ENCODE measurements at regions not wholly inside any gene's neighbourhood (a gene's known extent, or its start where the extent isn't known, plus 50 kb on each side); places are given as distances from the start of the nearest gene placed in this dataset.

DNA sequence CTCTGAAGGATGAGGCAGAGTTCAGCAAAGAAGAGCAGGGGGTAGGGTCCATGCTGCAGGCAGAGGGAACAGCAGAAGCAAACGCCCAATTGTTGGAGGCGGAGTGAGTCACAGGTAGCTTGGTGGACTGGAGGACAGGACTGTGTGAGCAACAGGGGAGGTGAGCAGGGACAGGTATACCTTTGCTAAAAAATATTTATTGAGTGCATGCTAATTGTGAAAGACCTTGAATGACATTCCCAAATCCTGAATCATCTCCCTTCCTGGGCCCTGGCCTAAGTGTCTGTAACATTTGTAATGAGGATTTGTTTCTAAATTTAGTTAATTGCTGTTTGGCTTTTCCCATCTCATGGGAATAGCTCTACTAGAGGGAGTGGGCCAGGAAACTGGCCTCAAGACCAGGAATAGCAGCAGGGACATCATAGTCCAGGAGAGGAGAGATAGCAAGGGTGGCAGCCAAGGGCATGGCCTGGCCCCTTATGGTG lies 123.7 kb downstream of the FOXD2 start:
- TF ChIP-seq POLR2AphosphoS5 (IDR thresholded peaks at IDR 0.05), result no peak
- TF ChIP-seq, protein P1, sequence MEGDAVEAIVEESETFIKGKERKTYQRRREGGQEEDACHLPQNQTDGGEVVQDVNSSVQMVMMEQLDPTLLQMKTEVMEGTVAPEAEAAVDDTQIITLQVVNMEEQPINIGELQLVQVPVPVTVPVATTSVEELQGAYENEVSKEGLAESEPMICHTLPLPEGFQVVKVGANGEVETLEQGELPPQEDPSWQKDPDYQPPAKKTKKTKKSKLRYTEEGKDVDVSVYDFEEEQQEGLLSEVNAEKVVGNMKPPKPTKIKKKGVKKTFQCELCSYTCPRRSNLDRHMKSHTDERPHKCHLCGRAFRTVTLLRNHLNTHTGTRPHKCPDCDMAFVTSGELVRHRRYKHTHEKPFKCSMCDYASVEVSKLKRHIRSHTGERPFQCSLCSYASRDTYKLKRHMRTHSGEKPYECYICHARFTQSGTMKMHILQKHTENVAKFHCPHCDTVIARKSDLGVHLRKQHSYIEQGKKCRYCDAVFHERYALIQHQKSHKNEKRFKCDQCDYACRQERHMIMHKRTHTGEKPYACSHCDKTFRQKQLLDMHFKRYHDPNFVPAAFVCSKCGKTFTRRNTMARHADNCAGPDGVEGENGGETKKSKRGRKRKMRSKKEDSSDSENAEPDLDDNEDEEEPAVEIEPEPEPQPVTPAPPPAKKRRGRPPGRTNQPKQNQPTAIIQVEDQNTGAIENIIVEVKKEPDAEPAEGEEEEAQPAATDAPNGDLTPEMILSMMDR (IDR thresholded peaks at IDR 0.05), result no peak
- TF ChIP-seq EP300 (IDR thresholded peaks at IDR 0.05), result no peak
- no peak for TF ChIP-seq POLR2A (IDR thresholded peaks at IDR 0.05)
- H3K27ac ChIP-seq, result no peak overlapping the region
- H3K4me3 ChIP-seq, result no peak overlapping the region
- no peak for DNase-seq (ENCODE audit: low spot score in 2 of 2)
- H3K36me3 ChIP-seq, result no peaks in the 10 kb centered on the region
- peaks cover 25% of the 10 kb centered on the region for H3K27me3 ChIP-seq
- WGBS, result 76% methylated on average over 2 of the region's 2 CpGs
- H3K9me3 ChIP-seq, result no peaks in the 10 kb centered on the region
- no peaks in the 10 kb centered on the region for H3K4me1 ChIP-seq

DNA sequence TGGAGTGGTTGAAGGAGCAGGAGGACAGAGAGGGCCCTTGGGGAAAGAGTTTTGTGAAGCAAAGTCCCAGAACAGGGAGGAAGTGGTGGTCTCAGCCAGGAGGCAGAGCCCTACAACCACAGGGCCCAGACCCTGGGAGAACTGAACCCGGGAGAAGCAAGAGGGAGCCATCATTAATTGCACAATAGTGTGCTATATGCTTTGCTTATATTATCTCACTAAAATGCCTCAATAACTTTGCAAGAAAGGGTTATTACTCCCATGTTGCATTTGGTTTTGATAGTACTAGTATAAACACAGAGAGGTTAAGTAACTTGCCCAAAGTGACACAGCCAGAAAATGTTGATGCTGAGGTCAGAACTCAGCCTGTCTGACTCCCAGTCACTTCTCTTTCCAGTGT lies 124.3 kb downstream of the FOXD2 start:
- no peak for DNase-seq (ENCODE audit: low spot score in 2 of 2)
- Histone ChIP-seq H3K27me3 (peaks cover 23% of the 10 kb centered on the region), H3K4me1 (no peaks in the 10 kb centered on the region), H3K36me3 (no peaks in the 10 kb centered on the region), H3K27ac (no peak overlapping the region), H3K4me3 (no peak overlapping the region), H3K9me3 (no peaks in the 10 kb centered on the region)
- TF ChIP-seq EP300 (IDR thresholded peaks at IDR 0.05), result no peak
- TF ChIP-seq POLR2AphosphoS5 (IDR thresholded peaks at IDR 0.05), result no peak
- TF ChIP-seq POLR2A (IDR thresholded peaks at IDR 0.05), result no peak
- WGBS, result 84% methylated on average over 1 of the region's 1 CpG

DNA sequence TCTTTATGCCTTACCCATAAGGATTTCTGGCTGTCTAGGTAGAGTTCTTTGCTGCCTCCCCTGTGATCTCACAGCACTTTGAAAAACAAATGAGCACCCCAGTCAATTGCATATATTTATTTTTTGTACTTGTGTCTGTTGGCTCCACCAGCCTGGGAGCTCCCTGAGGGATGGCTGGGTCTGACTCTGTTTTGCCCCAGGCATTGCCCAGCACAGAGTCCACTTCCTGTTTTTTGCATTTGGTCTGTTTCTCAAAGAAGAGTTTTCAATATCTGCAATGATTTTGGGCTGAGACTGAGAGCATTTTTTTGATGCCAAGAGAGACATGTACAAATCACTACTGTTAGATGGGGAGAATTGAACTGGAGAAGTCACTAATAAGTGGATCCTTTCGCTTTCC lies 125.0 kb downstream of the FOXD2 start:
- no peak for DNase-seq (ENCODE audit: low spot score in 2 of 2)
- no peak overlapping the region for H3K4me3 ChIP-seq
- no peak overlapping the region for H3K27ac ChIP-seq
- 100% methylated on average over 1 of the region's 1 CpG for WGBS
- H3K9me3 ChIP-seq, result no peaks in the 10 kb centered on the region
- TF ChIP-seq EP300 (IDR thresholded peaks at IDR 0.05) (no peak), POLR2AphosphoS5 (IDR thresholded peaks at IDR 0.05) (no peak), POLR2A (IDR thresholded peaks at IDR 0.05) (no peak)
- TF ChIP-seq, protein P1 (IDR thresholded peaks at IDR 0.05), result no peak
- H3K4me1 ChIP-seq, result no peaks in the 10 kb centered on the region
- peaks cover 23% of the 10 kb centered on the region for H3K27me3 ChIP-seq
- H3K36me3 ChIP-seq, result no peaks in the 10 kb centered on the region

DNA sequence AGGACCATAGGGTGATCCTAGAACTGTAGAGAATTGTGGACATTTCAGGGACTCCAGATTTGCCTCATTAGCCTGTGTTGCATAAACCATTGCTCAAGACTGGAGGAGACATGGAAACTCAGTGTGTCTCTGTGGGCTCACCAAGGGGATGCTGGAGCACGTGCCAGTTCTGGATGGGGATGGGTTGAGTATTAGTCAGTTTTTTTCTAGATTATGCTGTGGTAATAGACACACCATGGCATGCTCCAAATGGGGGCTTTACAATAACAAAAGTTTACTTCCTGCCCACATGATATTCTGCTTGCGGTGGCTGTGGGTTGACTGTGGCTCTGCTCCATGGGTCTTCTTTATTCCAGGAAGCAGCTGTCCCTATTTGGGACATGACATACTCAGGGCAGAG lies 125.4 kb downstream of the FOXD2 start:
- Histone ChIP-seq H3K4me3 (no peak overlapping the region), H3K4me1 (no peaks in the 10 kb centered on the region), H3K9me3 (no peaks in the 10 kb centered on the region), H3K27me3 (peaks cover 23% of the 10 kb centered on the region), H3K27ac (no peak overlapping the region), H3K36me3 (no peaks in the 10 kb centered on the region)
- no peak for DNase-seq (ENCODE audit: low spot score in 2 of 2)
- 52% methylated on average over 2 of the region's 2 CpGs for WGBS
- TF ChIP-seq POLR2A (IDR thresholded peaks at IDR 0.05) (no peak), EP300 (IDR thresholded peaks at IDR 0.05) (no peak), POLR2AphosphoS5 (IDR thresholded peaks at IDR 0.05) (no peak)
- TF ChIP-seq, protein P1 (IDR thresholded peaks at IDR 0.05), result no peak

DNA sequence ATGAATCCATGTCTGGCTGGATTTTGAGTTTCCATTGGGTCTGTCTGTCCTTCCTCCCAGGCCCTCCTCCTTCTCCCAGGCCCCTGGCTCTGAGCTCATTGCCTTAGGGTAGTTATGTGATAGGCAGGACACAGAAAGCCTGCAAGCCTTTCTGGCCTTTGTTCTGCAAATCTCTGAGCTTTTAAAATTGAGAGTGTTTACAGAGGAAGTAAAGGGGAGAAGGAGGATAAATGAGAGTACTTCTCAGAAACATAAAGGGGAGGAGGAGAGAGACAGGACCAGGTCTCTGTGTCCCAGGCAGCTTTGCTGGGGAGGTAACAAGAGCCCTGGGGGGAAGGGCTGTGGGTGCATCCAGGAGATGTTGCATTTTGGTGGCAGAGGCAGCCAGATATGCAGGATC lies 126.7 kb downstream of the FOXD2 start:
- Histone ChIP-seq H3K4me1 (peaks cover 6% of the 10 kb centered on the region), H3K9me3 (no peaks in the 10 kb centered on the region), H3K27ac (no peak overlapping the region), H3K4me3 (no peak overlapping the region), H3K27me3 (peaks cover 9% of the 10 kb centered on the region), H3K36me3 (no peaks in the 10 kb centered on the region)
- no peak for DNase-seq (ENCODE audit: low spot score in 2 of 2)
- TF ChIP-seq POLR2A (IDR thresholded peaks at IDR 0.05) (no peak), EP300 (IDR thresholded peaks at IDR 0.05) (no peak), POLR2AphosphoS5 (IDR thresholded peaks at IDR 0.05) (no peak)
- TF ChIP-seq, protein P1 (IDR thresholded peaks at IDR 0.05), result no peak

DNA sequence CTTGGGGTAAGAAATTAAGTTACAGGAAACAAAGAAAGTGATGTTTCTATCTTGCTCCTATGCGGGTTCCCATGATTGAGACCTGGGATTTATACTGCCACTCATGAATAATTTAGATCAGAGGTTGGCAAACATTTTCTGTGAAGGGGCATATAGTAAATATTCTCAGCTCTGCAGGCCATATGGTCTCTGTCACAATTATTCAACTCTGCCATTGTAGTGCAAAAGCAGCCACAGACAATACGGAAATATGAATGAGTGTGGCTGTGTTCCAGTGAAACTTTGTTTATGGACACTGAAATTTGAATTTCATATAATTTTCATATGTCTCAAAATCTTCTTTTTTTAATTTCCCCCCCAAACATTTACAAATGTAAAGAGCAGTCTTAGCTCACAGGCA lies 127.2 kb downstream of the FOXD2 start:
- Histone ChIP-seq H3K4me1 (peaks cover 12% of the 10 kb centered on the region), H3K36me3 (no peaks in the 10 kb centered on the region), H3K27me3 (peaks cover 8% of the 10 kb centered on the region), H3K9me3 (no peaks in the 10 kb centered on the region), H3K4me3 (no peak overlapping the region), H3K27ac (no peak overlapping the region)
- no peak for DNase-seq (ENCODE audit: low spot score in 2 of 2)
- no peak for TF ChIP-seq POLR2A (IDR thresholded peaks at IDR 0.05)
- TF ChIP-seq, protein P1 (IDR thresholded peaks at IDR 0.05), result no peak
- TF ChIP-seq EP300 (IDR thresholded peaks at IDR 0.05), result no peak
- TF ChIP-seq POLR2AphosphoS5 (IDR thresholded peaks at IDR 0.05), result no peak
- 86% methylated on average over 2 of the region's 2 CpGs for WGBS

All from suprapubic skin (tissue), 4 donors.